ENCODE measurements at regions not wholly inside any gene's neighbourhood (a gene's known extent, or its start where the extent isn't known, plus 50 kb on each side); places are given as distances from the start of the nearest gene placed in this dataset.

DNA sequence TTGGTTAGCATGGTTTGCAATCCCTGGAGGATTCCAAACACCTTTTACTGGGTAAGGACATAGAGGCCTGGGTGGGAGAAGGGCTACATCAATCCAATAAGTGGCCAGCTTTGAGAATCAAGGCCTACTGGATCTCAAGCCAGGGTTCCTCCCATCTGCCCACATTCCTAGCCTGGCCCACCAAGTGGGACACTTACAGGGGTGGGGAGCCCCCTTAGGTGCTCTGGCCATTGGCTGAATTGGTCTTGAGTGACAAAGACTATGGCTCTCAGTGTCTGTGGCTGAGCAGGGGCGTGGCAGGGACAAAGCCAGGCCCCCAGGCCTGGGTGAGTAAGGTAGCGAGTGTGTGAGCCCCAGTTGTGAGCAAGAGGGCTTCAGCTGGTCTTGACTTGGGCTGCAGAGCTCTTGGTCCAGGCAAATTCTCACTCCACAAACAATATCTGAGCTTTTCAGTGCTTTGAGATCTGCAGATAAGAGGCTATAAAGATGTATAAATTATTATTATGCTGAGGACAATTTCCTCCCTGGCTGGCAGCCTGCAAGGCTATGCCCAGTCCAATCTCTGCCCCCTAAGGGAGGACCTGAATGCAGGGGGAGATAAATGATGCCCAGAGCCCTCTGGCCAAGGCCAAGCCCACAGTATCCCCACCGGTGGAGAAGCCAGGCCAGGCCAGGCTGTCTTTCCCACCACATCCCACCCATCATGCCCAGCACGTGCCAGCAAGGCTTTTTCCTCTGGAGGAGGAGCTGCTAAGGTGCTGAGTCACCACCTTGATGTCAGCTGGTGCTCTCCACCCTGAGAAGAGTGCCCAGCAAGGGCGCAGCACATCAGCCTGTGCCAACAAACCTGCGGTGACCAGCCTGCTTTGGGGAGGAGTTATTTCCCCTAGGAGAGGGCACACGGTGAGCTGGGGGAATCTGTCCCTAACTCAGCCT, 80.7 kb upstream of the DUSP5 start:
- BruUV-seq (replicated peaks), result no TSS peak
- FAIRE-seq (no peak), ATAC-seq (peak; percentile 31; the same call in 1 of the 3 replicates), DNase-seq (ENCODE audit: extremely low read depth in 1 of 4, low spot score in 3 of 4) (no peak)
- H3K4me1 ChIP-seq (replicated peaks in 1 of 2; ENCODE audit: control insufficient read depth in 2 of 2, insufficient read depth in 2 of 2, low read length in 2 of 2), result peaks cover 0 to 19% of the 10 kb centered on the region in 2 experiments; a peak in 4 of 5 replicates
- no peaks in the 10 kb centered on the region for H3K27me3 ChIP-seq (ENCODE audit: control insufficient read depth in 2 of 2, insufficient read depth in 2 of 2, low read length in 2 of 2)
- no peak overlapping the region for H3K27ac ChIP-seq (ENCODE audit: extremely low read depth, low read depth, low read length)
- H4K20me1 ChIP-seq (replicated peaks; ENCODE audit: control insufficient read depth, insufficient read depth, low read length), result no peaks in the 10 kb centered on the region
- CTCF ChIA-PET (ENCODE audit: low intra/inter-chr PET ratio), result no interaction called here
- no peak overlapping the region for H3K4me3 ChIP-seq
- intact Hi-C loops (cut with micrococcal nuclease) (no loop called here), in situ Hi-C loops (cut with MboI) (no loop called here)
- no peaks in the 10 kb centered on the region for H3K9me1 ChIP-seq (ENCODE audit: control insufficient read depth, insufficient read depth, low read length)
- H3K79me2 ChIP-seq (ENCODE audit: control insufficient read depth, insufficient read depth, low read length), result no peaks in the 10 kb centered on the region
- WGBS (ENCODE audit: insufficient coverage, low coverage, missing lambda C conversion rate), result 61% methylated on average over 6 of the region's 7 CpGs
- no peak overlapping the region for H3K4me2 ChIP-seq (ENCODE audit: insufficient read depth, low read length)
- no peaks in the 10 kb centered on the region for H3K9me3 ChIP-seq (replicated peaks; ENCODE audit: control insufficient read depth, insufficient read depth, low read depth, low read length)
- TF ChIP-seq BHLHE40 (IDR thresholded peaks at IDR 0.05; ENCODE audit: low read length) (peak; percentile 58), NCOA6 (IDR thresholded peaks at IDR 0.05) (no peak), SMARCA4 (IDR thresholded peaks at IDR 0.05) (no peak), PRPF4 (IDR thresholded peaks at IDR 0.05; ENCODE audit: insufficient read depth, low read depth, low read length, poor library complexity, severe bottlenecking) (no peak), PHB2 (IDR thresholded peaks at IDR 0.05; ENCODE audit: low read depth) (no peak), ELF2 (CRISPR knock-in tag; IDR thresholded peaks at IDR 0.05) (no peak), SMARCA5 (IDR thresholded peaks at IDR 0.05) (no peak), FOXM1 (IDR thresholded peaks at IDR 0.05; ENCODE audit: low read depth) (no peak), FOXM1 (CRISPR knock-in tag; IDR thresholded peaks at IDR 0.05; ENCODE audit: low read depth) (no peak), CBX1 (IDR thresholded peaks at IDR 0.05; ENCODE audit: low read depth) (no peak), NUFIP1 (IDR thresholded peaks at IDR 0.05; ENCODE audit: partially characterized antibody) (no peak), RBM22 (IDR thresholded peaks at IDR 0.05; ENCODE audit: low read depth, low read length, poor library complexity, severe bottlenecking) (no peak), MIER1 (IDR thresholded peaks at IDR 0.05; ENCODE audit: low read depth) (no peak), ZKSCAN1 (IDR thresholded peaks at IDR 0.05; ENCODE audit: low read depth, low read length) (no peak), NFE2 (IDR thresholded peaks at IDR 0.05; ENCODE audit: low read depth) (peak; percentile 44; the same call in 1 of the 2 replicates), NEUROD1 (IDR thresholded peaks at IDR 0.05; ENCODE audit: borderline replicate concordance, low read depth, low read length, partially characterized antibody) (no peak)
- TF ChIP-seq, protein P1, sequence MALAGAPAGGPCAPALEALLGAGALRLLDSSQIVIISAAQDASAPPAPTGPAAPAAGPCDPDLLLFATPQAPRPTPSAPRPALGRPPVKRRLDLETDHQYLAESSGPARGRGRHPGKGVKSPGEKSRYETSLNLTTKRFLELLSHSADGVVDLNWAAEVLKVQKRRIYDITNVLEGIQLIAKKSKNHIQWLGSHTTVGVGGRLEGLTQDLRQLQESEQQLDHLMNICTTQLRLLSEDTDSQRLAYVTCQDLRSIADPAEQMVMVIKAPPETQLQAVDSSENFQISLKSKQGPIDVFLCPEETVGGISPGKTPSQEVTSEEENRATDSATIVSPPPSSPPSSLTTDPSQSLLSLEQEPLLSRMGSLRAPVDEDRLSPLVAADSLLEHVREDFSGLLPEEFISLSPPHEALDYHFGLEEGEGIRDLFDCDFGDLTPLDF (CRISPR knock-in tag; IDR thresholded peaks at IDR 0.05), result no peak
- H3K36me3 ChIP-seq (ENCODE audit: control insufficient read depth, insufficient read depth, low read length), result no peaks in the 10 kb centered on the region
- no peak overlapping the region for H3K9ac ChIP-seq (ENCODE audit: insufficient read depth in 1 of 2, low read depth in 2 of 2, low read length in 2 of 2)
- H2AFZ ChIP-seq (ENCODE audit: low read depth, low read length), result no peak overlapping the region
- POLR2A ChIA-PET, result interaction anchor here (0.6 to 2.0 kb wide), 5 partner anchors 10 to 84 kb away, joined by 3 to 6 read pairs (median 3); no protein-coding TSS in a partner anchor

All from K562 (cell line).